ENCODE measurements at regions not wholly inside any gene's neighbourhood (a gene's known extent, or its start where the extent isn't known, plus 50 kb on each side); places are given as distances from the start of the nearest gene placed in this dataset.

GRCh38 chr11:92035488-92035887, 189.1 kb upstream of the FAT3 start:
- no peak for TF ChIP-seq EZH2phosphoT487 (IDR thresholded peaks at IDR 0.05; ENCODE audit: borderline replicate concordance, low read length)
- TF ChIP-seq, protein P1, sequence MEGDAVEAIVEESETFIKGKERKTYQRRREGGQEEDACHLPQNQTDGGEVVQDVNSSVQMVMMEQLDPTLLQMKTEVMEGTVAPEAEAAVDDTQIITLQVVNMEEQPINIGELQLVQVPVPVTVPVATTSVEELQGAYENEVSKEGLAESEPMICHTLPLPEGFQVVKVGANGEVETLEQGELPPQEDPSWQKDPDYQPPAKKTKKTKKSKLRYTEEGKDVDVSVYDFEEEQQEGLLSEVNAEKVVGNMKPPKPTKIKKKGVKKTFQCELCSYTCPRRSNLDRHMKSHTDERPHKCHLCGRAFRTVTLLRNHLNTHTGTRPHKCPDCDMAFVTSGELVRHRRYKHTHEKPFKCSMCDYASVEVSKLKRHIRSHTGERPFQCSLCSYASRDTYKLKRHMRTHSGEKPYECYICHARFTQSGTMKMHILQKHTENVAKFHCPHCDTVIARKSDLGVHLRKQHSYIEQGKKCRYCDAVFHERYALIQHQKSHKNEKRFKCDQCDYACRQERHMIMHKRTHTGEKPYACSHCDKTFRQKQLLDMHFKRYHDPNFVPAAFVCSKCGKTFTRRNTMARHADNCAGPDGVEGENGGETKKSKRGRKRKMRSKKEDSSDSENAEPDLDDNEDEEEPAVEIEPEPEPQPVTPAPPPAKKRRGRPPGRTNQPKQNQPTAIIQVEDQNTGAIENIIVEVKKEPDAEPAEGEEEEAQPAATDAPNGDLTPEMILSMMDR (conservative IDR thresholded peaks at IDR 0.05; ENCODE audit: low read depth, low read length), result no peak
- TF ChIP-seq EZH2 (IDR thresholded peaks at IDR 0.05; ENCODE audit: low read length, unreplicated experiment), result no peak
